SU-DHL-6 (cell line): ENCODE measurements at regions not wholly inside any gene's neighbourhood (a gene's known extent, or its start where the extent isn't known, plus 50 kb on each side); places are given as distances from the start of the nearest gene placed in this dataset.
"Not testable (repeated sequence)": the region's sequence is repeated elsewhere in the genome, so short reads cannot be mapped to it uniquely, and the experiment has no call there.

Experiments
- EZH2phosphoT487 ChIP-seq: fragments of 200-600 bp; sonication (generic), shearing (Covaris generic); conservative IDR thresholded peaks from 2 replicates; pipeline ENCODE4 v1.6.1; 2018; ENCODE audit warnings: mild to moderate bottlenecking, antibody characterized with exemption, low read length, moderate library complexity, mixed read lengths
- TF ChIP-seq, protein P1 (sequence below): fragments of 200-600 bp; sonication (generic); IDR thresholded peaks from one replicate; pipeline ENCODE4 v1.5.1; 2017; ENCODE audit warnings: antibody characterized with exemption, mild to moderate bottlenecking, low read length, moderate library complexity; ENCODE audit not compliant: insufficient read depth, poor library complexity, severe bottlenecking

DNA sequence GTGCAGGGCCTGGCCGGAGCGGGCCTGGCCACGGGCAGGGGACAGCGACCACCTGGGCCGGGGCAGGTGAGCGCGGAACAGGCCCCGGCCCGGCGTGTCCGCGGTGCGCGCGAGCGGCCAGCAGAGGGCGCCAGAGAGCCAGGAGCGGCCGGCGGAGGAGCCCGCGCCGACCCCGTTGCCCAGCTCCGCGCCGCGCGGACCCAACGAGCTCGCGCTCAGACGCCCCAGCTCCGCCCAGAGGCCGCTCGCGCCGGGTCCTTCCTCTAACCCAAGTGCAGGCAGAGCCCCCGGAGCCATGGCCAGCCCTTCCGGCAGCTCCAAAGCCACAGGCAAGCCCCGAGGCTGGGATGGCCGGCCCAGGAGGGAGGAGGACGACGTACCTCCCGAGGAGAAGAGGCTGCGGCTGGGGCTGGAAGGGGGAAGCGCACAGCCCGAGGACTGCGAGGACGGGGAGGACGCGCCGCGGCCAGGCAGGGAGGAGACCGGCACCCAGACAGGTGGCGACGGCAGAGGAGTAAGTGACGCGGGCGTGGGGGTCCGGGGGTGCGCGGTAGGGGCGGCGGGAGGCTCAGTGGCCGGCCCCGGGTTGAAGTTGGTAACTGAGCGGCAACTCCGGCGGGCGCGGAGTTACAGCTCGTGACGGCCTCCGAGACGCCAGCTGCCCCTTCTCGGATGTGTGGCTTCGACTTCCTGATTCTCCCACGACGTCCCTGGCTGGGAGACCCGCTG lies 88.1 kb downstream of the DEFB131A start:
- TF ChIP-seq, protein P1, sequence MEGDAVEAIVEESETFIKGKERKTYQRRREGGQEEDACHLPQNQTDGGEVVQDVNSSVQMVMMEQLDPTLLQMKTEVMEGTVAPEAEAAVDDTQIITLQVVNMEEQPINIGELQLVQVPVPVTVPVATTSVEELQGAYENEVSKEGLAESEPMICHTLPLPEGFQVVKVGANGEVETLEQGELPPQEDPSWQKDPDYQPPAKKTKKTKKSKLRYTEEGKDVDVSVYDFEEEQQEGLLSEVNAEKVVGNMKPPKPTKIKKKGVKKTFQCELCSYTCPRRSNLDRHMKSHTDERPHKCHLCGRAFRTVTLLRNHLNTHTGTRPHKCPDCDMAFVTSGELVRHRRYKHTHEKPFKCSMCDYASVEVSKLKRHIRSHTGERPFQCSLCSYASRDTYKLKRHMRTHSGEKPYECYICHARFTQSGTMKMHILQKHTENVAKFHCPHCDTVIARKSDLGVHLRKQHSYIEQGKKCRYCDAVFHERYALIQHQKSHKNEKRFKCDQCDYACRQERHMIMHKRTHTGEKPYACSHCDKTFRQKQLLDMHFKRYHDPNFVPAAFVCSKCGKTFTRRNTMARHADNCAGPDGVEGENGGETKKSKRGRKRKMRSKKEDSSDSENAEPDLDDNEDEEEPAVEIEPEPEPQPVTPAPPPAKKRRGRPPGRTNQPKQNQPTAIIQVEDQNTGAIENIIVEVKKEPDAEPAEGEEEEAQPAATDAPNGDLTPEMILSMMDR: not testable (repeated sequence)
- TF ChIP-seq EZH2phosphoT487: not testable (repeated sequence)
